ENCODE measurements at regions not wholly inside any gene's neighbourhood (a gene's known extent, or its start where the extent isn't known, plus 50 kb on each side); places are given as distances from the start of the nearest gene placed in this dataset.
A peak's percentile ranks its signal among the peaks of the same experiment; 100 is the strongest.

GRCh38 chr6:130670142-130670541 lies 157.1 kb upstream of the SMLR1 start:
- DNase-seq (ENCODE audit: low read depth, low spot score), result no peak
- H3K9me3 ChIP-seq (ENCODE audit: control insufficient read depth, insufficient read depth, low read length), result no peaks in the 10 kb centered on the region

GRCh38 chr6:130671119-130671518 lies 156.1 kb upstream of the SMLR1 start:
- H3K4me1 ChIP-seq (ENCODE audit: control insufficient read depth, insufficient read depth, low read length), result no peaks in the 10 kb centered on the region
- H3K27ac ChIP-seq (ENCODE audit: low read length), result no peak overlapping the region
- no peak for DNase-seq (ENCODE audit: low read depth, low spot score)
- H3K4me3 ChIP-seq (ENCODE audit: low read length), result no peak overlapping the region
- no CpG with 5 or more reads among the region's 2 CpGs for WGBS (ENCODE audit: insufficient coverage, insufficient read length)
- H3K36me3 ChIP-seq (ENCODE audit: control insufficient read depth, insufficient read depth, low read length), result no peaks in the 10 kb centered on the region
- no peaks in the 10 kb centered on the region for H3K9me3 ChIP-seq (ENCODE audit: control insufficient read depth, insufficient read depth, low read length)
- H3K27me3 ChIP-seq (ENCODE audit: control insufficient read depth, insufficient read depth, low read length), result no peaks in the 10 kb centered on the region

More at GRCh38 chr6:130670142-130670541, 157.1 kb upstream of the SMLR1 start:
- H3K27me3 ChIP-seq (ENCODE audit: control insufficient read depth, insufficient read depth, low read length), result no peaks in the 10 kb centered on the region
- H3K27ac ChIP-seq (ENCODE audit: low read length), result no peak overlapping the region
- H3K36me3 ChIP-seq (ENCODE audit: control insufficient read depth, insufficient read depth, low read length), result no peaks in the 10 kb centered on the region
- H3K4me3 ChIP-seq (ENCODE audit: low read length), result no peak overlapping the region
- no CpG with 5 or more reads among the region's 6 CpGs for WGBS (ENCODE audit: insufficient coverage, insufficient read length)
- H3K4me1 ChIP-seq (ENCODE audit: control insufficient read depth, insufficient read depth, low read length), result no peaks in the 10 kb centered on the region

GRCh38 chr6:130671577-130671976 lies 155.6 kb upstream of the SMLR1 start:
- Histone ChIP-seq H3K27me3 (ENCODE audit: control insufficient read depth, insufficient read depth, low read length) (no peaks in the 10 kb centered on the region), H3K4me1 (ENCODE audit: control insufficient read depth, insufficient read depth, low read length) (0 out of 2 replicates have a peak, but pooled peaks cover 1% of the 10 kb centered on the region), H3K4me3 (ENCODE audit: low read length) (no peak overlapping the region), H3K9me3 (ENCODE audit: control insufficient read depth, insufficient read depth, low read length) (no peaks in the 10 kb centered on the region), H3K27ac (ENCODE audit: low read length) (no peak overlapping the region), H3K36me3 (ENCODE audit: control insufficient read depth, insufficient read depth, low read length) (no peaks in the 10 kb centered on the region)
- no CpG with 5 or more reads among the region's 11 CpGs for WGBS (ENCODE audit: insufficient coverage, insufficient read length)
- no peak for DNase-seq (ENCODE audit: low read depth, low spot score)

- H3K36me3 ChIP-seq (ENCODE audit: control insufficient read depth, insufficient read depth, low read length), result no peaks in the 10 kb centered on the region
- H3K4me1 ChIP-seq (ENCODE audit: control insufficient read depth, insufficient read depth, low read length), result 0 out of 2 replicates have a peak, but pooled peaks cover 1% of the 10 kb centered on the region
- no peaks in the 10 kb centered on the region for H3K27me3 ChIP-seq (ENCODE audit: control insufficient read depth, insufficient read depth, low read length)
- H3K9me3 ChIP-seq (ENCODE audit: control insufficient read depth, insufficient read depth, low read length), result no peaks in the 10 kb centered on the region
- no CpG with 5 or more reads among the region's 6 CpGs for WGBS (ENCODE audit: insufficient coverage, insufficient read length)
- DNase-seq (ENCODE audit: low read depth, low spot score), result no peak
- no peak overlapping the region for H3K27ac ChIP-seq (ENCODE audit: low read length)
- H3K4me3 ChIP-seq (ENCODE audit: low read length), result no peak overlapping the region
These were observed 155.1 kb upstream of the SMLR1 start for GRCh38 chr6:130672153-130672552.

- Histone ChIP-seq H3K4me3 (ENCODE audit: low read length) (no peak overlapping the region), H3K27ac (ENCODE audit: low read length) (no peak overlapping the region), H3K36me3 (ENCODE audit: control insufficient read depth, insufficient read depth, low read length) (no peaks in the 10 kb centered on the region), H3K4me1 (ENCODE audit: control insufficient read depth, insufficient read depth, low read length) (0 out of 2 replicates have a peak, but pooled peaks cover 1% of the 10 kb centered on the region), H3K27me3 (ENCODE audit: control insufficient read depth, insufficient read depth, low read length) (no peaks in the 10 kb centered on the region), H3K9me3 (ENCODE audit: control insufficient read depth, insufficient read depth, low read length) (no peaks in the 10 kb centered on the region)
- no peak for DNase-seq (ENCODE audit: low read depth, low spot score)
These were observed 152.6 kb upstream of the SMLR1 start for GRCh38 chr6:130674604-130675003.

GRCh38 chr6:130675072-130675471 lies 152.1 kb upstream of the SMLR1 start:
- 0 out of 2 replicates have a peak, but pooled peaks cover 1% of the 10 kb centered on the region for H3K4me1 ChIP-seq (ENCODE audit: control insufficient read depth, insufficient read depth, low read length)
- H3K4me3 ChIP-seq (ENCODE audit: low read length), result no peak overlapping the region
- no CpG with 5 or more reads among the region's 3 CpGs for WGBS (ENCODE audit: insufficient coverage, insufficient read length)
- no peaks in the 10 kb centered on the region for H3K27me3 ChIP-seq (ENCODE audit: control insufficient read depth, insufficient read depth, low read length)
- H3K9me3 ChIP-seq (ENCODE audit: control insufficient read depth, insufficient read depth, low read length), result no peaks in the 10 kb centered on the region
- DNase-seq (ENCODE audit: low read depth, low spot score), result no peak
- no peak overlapping the region for H3K27ac ChIP-seq (ENCODE audit: low read length)
- H3K36me3 ChIP-seq (ENCODE audit: control insufficient read depth, insufficient read depth, low read length), result no peaks in the 10 kb centered on the region

GRCh38 chr6:130676077-130676772 lies 151.0 kb upstream of the SMLR1 start:
- H3K9me3 ChIP-seq (ENCODE audit: control insufficient read depth, insufficient read depth, low read length), result no peaks in the 10 kb centered on the region
- no peaks in the 10 kb centered on the region for H3K27me3 ChIP-seq (ENCODE audit: control insufficient read depth, insufficient read depth, low read length)
- peak; percentile 13 for DNase-seq (ENCODE audit: low read depth, low spot score)
- H3K36me3 ChIP-seq (ENCODE audit: control insufficient read depth, insufficient read depth, low read length), result no peaks in the 10 kb centered on the region
- no CpG with 5 or more reads among the region's 1 CpG for WGBS (ENCODE audit: insufficient coverage, insufficient read length)
- H3K4me3 ChIP-seq (ENCODE audit: low read length), result no peak overlapping the region
- H3K4me1 ChIP-seq (ENCODE audit: control insufficient read depth, insufficient read depth, low read length), result 0 out of 2 replicates have a peak, but pooled peaks cover 1% of the 10 kb centered on the region
- no peak overlapping the region for H3K27ac ChIP-seq (ENCODE audit: low read length)

GRCh38 chr6:130676773-130677144 lies 150.4 kb upstream of the SMLR1 start:
- DNase-seq (ENCODE audit: low read depth, low spot score), result no peak
- Histone ChIP-seq H3K9me3 (ENCODE audit: control insufficient read depth, insufficient read depth, low read length) (no peaks in the 10 kb centered on the region), H3K36me3 (ENCODE audit: control insufficient read depth, insufficient read depth, low read length) (no peaks in the 10 kb centered on the region), H3K27me3 (ENCODE audit: control insufficient read depth, insufficient read depth, low read length) (no peaks in the 10 kb centered on the region), H3K27ac (ENCODE audit: low read length) (no peak overlapping the region), H3K4me1 (ENCODE audit: control insufficient read depth, insufficient read depth, low read length) (0 out of 2 replicates have a peak, but pooled peaks cover 1% of the 10 kb centered on the region), H3K4me3 (ENCODE audit: low read length) (no peak overlapping the region)
- no CpG with 5 or more reads among the region's 1 CpG for WGBS (ENCODE audit: insufficient coverage, insufficient read length)

GRCh38 chr6:130677312-130677711 lies 149.9 kb upstream of the SMLR1 start:
- Histone ChIP-seq H3K4me3 (ENCODE audit: low read length) (no peak overlapping the region), H3K27ac (ENCODE audit: low read length) (no peak overlapping the region), H3K4me1 (ENCODE audit: control insufficient read depth, insufficient read depth, low read length) (0 out of 2 replicates have a peak, but pooled peaks cover 1% of the 10 kb centered on the region), H3K36me3 (ENCODE audit: control insufficient read depth, insufficient read depth, low read length) (no peaks in the 10 kb centered on the region), H3K9me3 (ENCODE audit: control insufficient read depth, insufficient read depth, low read length) (no peaks in the 10 kb centered on the region), H3K27me3 (ENCODE audit: control insufficient read depth, insufficient read depth, low read length) (no peaks in the 10 kb centered on the region)
- DNase-seq (ENCODE audit: low read depth, low spot score), result no peak

- H3K36me3 ChIP-seq (ENCODE audit: control insufficient read depth, insufficient read depth, low read length), result no peaks in the 10 kb centered on the region
- 0 out of 2 replicates have a peak, but pooled peaks cover 1% of the 10 kb centered on the region for H3K4me1 ChIP-seq (ENCODE audit: control insufficient read depth, insufficient read depth, low read length)
- WGBS (ENCODE audit: insufficient coverage, insufficient read length), result no CpG with 5 or more reads among the region's 3 CpGs
- H3K4me3 ChIP-seq (ENCODE audit: low read length), result no peak overlapping the region
- no peaks in the 10 kb centered on the region for H3K27me3 ChIP-seq (ENCODE audit: control insufficient read depth, insufficient read depth, low read length)
- DNase-seq (ENCODE audit: low read depth, low spot score), result no peak
- H3K9me3 ChIP-seq (ENCODE audit: control insufficient read depth, insufficient read depth, low read length), result no peaks in the 10 kb centered on the region
- H3K27ac ChIP-seq (ENCODE audit: low read length), result no peak overlapping the region
These were observed 149.4 kb upstream of the SMLR1 start for GRCh38 chr6:130677766-130678165.

GRCh38 chr6:130679684-130680083 lies 147.5 kb upstream of the SMLR1 start:
- no peaks in the 10 kb centered on the region for H3K36me3 ChIP-seq (ENCODE audit: control insufficient read depth, insufficient read depth, low read length)
- no CpG with 5 or more reads among the region's 2 CpGs for WGBS (ENCODE audit: insufficient coverage, insufficient read length)
- no peak for DNase-seq (ENCODE audit: low read depth, low spot score)
- H3K27me3 ChIP-seq (ENCODE audit: control insufficient read depth, insufficient read depth, low read length), result no peaks in the 10 kb centered on the region
- H3K27ac ChIP-seq (ENCODE audit: low read length), result no peak overlapping the region
- H3K4me1 ChIP-seq (ENCODE audit: control insufficient read depth, insufficient read depth, low read length), result 0 out of 2 replicates have a peak, but pooled peaks cover 1% of the 10 kb centered on the region
- H3K9me3 ChIP-seq (ENCODE audit: control insufficient read depth, insufficient read depth, low read length), result no peaks in the 10 kb centered on the region
- H3K4me3 ChIP-seq (ENCODE audit: low read length), result no peak overlapping the region
